HCT116 (cell line): ENCODE measurements at regions not wholly inside any gene's neighbourhood (a gene's known extent, or its start where the extent isn't known, plus 50 kb on each side); places are given as distances from the start of the nearest gene placed in this dataset.
A peak's percentile ranks its signal among the peaks of the same experiment; 100 is the strongest.

ENCODE experiments used
- ATAC-seq: fragments of 200-7000 bp; cut with Tn5 transposase; 2 replicates; pipeline ENCODE4 v1.9.1; 2020; ENCODE audit warnings: mild to moderate bottlenecking, moderate library complexity
- BruUV-seq: library from RNA; stranded (reverse); fragments of 400-500 nt; replicated peaks from 2 replicates; lab custom pipeline; 2021; lab: Mats Ljungman, UMichigan
- CTCF ChIA-PET: fragments of 300-600 bp; sonication (Branson Sonifier 250); formaldehyde crosslinking; loops from one replicate; lab custom pipeline; 2021; ENCODE audit warnings: antibody characterized with exemption; lab: Charles Lee
- POLR2A ChIA-PET: fragments of 300-600, 350-600 bp; sonication (Branson Sonifier 250); formaldehyde crosslinking; loops from one replicate; lab custom pipeline; 2021; ENCODE audit warnings: antibody characterized with exemption; lab: Charles Lee
- RAD21 ChIA-PET, 2 experiments: fragments of 300-600 bp; sonication (Branson Sonifier 250); formaldehyde crosslinking; loops; one replicate each; lab custom pipeline; 2023; ENCODE audit warnings: low total read pairs in 2 of 2; ENCODE audit not compliant: uncharacterized antibody in 2 of 2, unreplicated experiment in 2 of 2, low non-redundant PET in 1 of 2; lab: Charles Lee
- DNase-seq: peaks from one replicate; pipeline ENCODE4 v3.0.0-alpha.2; 2010; ENCODE audit warnings: low read depth, low spot score
- H2AFZ ChIP-seq: fragments of 200-600 bp; shearing (Covaris generic), sonication (generic); 2 replicates; pipeline ENCODE4 v1.6.1; 2017; ENCODE audit warnings: low read depth, mixed run types, mixed read lengths, antibody characterized with exemption, low read length; ENCODE audit not compliant: poor library complexity, severe bottlenecking
- H3K27ac ChIP-seq: 2 replicates; pipeline ENCODE4 v1.5.1; 2012; ENCODE audit warnings: low read depth, low read length
- H3K27me3 ChIP-seq: fragments of 200-600 bp; sonication (generic); 2 replicates; pipeline ENCODE4 v1.6.1; 2016; ENCODE audit warnings: mixed run types, low read length, mixed read lengths; ENCODE audit not compliant: insufficient read depth
- H3K36me3 ChIP-seq, 2 experiments: fragments of 200-500 bp in 1 of 2; fragments of 200-600 bp in 1 of 2; sonication (Bioruptor generic) in 1 of 2; sonication (generic) in 1 of 2; 2 replicates each; pipeline versions ENCODE4 v1.5.1 to v1.6.1; 2014 to 2016; ENCODE audit warnings: low read length in 2 of 2, inconsistent platforms in 1 of 2, mixed read lengths in 1 of 2, mixed run types in 1 of 2; ENCODE audit not compliant: insufficient read depth in 2 of 2, control insufficient read depth in 1 of 2
- H3K4me1 ChIP-seq, 2 experiments: fragments of 200-600 bp in 1 of 2; sonication (generic) in 1 of 2; 2 replicates each; pipeline versions ENCODE4 v1.5.1 to v1.6.1; 2012 to 2017; ENCODE audit warnings: low read length in 2 of 2, inconsistent platforms in 1 of 2, mild to moderate bottlenecking in 1 of 2, mixed read lengths in 1 of 2, mixed run types in 1 of 2, moderate library complexity in 1 of 2; ENCODE audit not compliant: insufficient read depth in 2 of 2, control insufficient read depth in 1 of 2
- H3K4me2 ChIP-seq: fragments of 200-600 bp; sonication (generic); 2 replicates; pipeline ENCODE4 v1.6.1; 2017; ENCODE audit warnings: mixed run types, low read length, mixed read lengths
- H3K4me3 ChIP-seq, 2 experiments: fragments of 200-600 bp in 1 of 2; sonication (generic) in 1 of 2; replicated peaks in 1 of 2; 2 replicates each; pipeline ENCODE4 v1.5.1; 2011 to 2016; ENCODE audit warnings: low read length in 2 of 2, control low read depth in 1 of 2, low read depth in 1 of 2, mild to moderate bottlenecking in 1 of 2, mixed read lengths in 1 of 2, mixed run types in 1 of 2
- H3K79me2 ChIP-seq: fragments of 200-600 bp; sonication (generic); 2 replicates; pipeline ENCODE4 v1.6.1; 2017; ENCODE audit warnings: mild to moderate bottlenecking, mixed run types, low read length, moderate library complexity, mixed read lengths; ENCODE audit not compliant: insufficient read depth
- H3K9ac ChIP-seq: fragments of 200-600 bp; sonication (generic); 2 replicates; pipeline ENCODE4 v1.6.1; 2016; ENCODE audit warnings: low read length, mixed read lengths
- H3K9me2 ChIP-seq: fragments of 200-600 bp; sonication (generic), shearing (Covaris generic); 2 replicates; pipeline ENCODE4 v1.6.1; 2017; ENCODE audit warnings: mixed run types, mild to moderate bottlenecking, moderate library complexity; ENCODE audit not compliant: insufficient read depth
- H3K9me3 ChIP-seq, 2 experiments: fragments of 200-500 bp in 1 of 2; fragments of 200-600 bp in 1 of 2; sonication (Bioruptor generic) in 1 of 2; sonication (generic) in 1 of 2; 2 replicates each; pipeline ENCODE4 v1.6.1; 2014 to 2017; ENCODE audit warnings: low read length in 2 of 2, mixed read lengths in 2 of 2, inconsistent platforms in 1 of 2, low read depth in 1 of 2, mild to moderate bottlenecking in 1 of 2, mixed run types in 1 of 2, moderate library complexity in 1 of 2; ENCODE audit not compliant: control insufficient read depth in 1 of 2, insufficient read depth in 1 of 2
- H4K20me1 ChIP-seq: fragments of 200-600 bp; sonication (generic), shearing (Covaris generic); 2 replicates; pipeline ENCODE4 v1.6.1; 2017; ENCODE audit warnings: mixed run types, mild to moderate bottlenecking, moderate library complexity; ENCODE audit not compliant: insufficient read depth
- CBX3 ChIP-seq: IDR thresholded peaks from 2 replicates; pipeline ENCODE4 v1.6.1; 2012; ENCODE audit warnings: low read depth
- CEBPB ChIP-seq: IDR thresholded peaks from 2 replicates; pipeline ENCODE4 v1.6.1; 2012; ENCODE audit warnings: low read depth
- EGR1 ChIP-seq: IDR thresholded peaks from 2 replicates; pipeline ENCODE4 v1.6.1; 2012; ENCODE audit warnings: low read depth
- ELF1 ChIP-seq: IDR thresholded peaks from 2 replicates; pipeline ENCODE4 v1.6.1; 2012; ENCODE audit warnings: low read depth, borderline replicate concordance
- EZH2 ChIP-seq: fragments of 200-600 bp; sonication (generic); IDR thresholded peaks from 2 replicates; pipeline ENCODE4 v1.6.1; 2017; ENCODE audit warnings: antibody characterized with exemption, mixed run types
- EZH2phosphoT487 ChIP-seq: fragments of 200-600 bp; IDR thresholded peaks from 2 replicates; pipeline ENCODE4 v1.6.1; 2018; ENCODE audit warnings: antibody characterized with exemption, borderline replicate concordance
- FOSL1 ChIP-seq: IDR thresholded peaks from 2 replicates; pipeline ENCODE4 v1.6.1; 2012; ENCODE audit warnings: low read depth
- JUND ChIP-seq: IDR thresholded peaks from 2 replicates; pipeline ENCODE4 v1.6.1; 2012
- RAD21 ChIP-seq: IDR thresholded peaks from 2 replicates; pipeline ENCODE4 v1.6.1; 2012; ENCODE audit warnings: low read depth, mild to moderate bottlenecking
- SIN3A ChIP-seq: IDR thresholded peaks from 2 replicates; pipeline ENCODE4 v1.6.1; 2012; ENCODE audit warnings: low read depth
- SP1 ChIP-seq: IDR thresholded peaks from 2 replicates; pipeline ENCODE4 v1.6.1; 2012; ENCODE audit warnings: low read depth
- SRF ChIP-seq: IDR thresholded peaks from 2 replicates; pipeline ENCODE4 v1.6.1; 2012; ENCODE audit warnings: low read depth
- TCF7L2 ChIP-seq: IDR thresholded peaks from 2 replicates; pipeline ENCODE4 v1.7.0; 2011; ENCODE audit warnings: borderline replicate concordance, inconsistent platforms; ENCODE audit not compliant: insufficient read depth, insufficient read length; ENCODE audit errors: extremely low read depth
- ZFX ChIP-seq: fragments of 450-650 bp; IDR thresholded peaks from 2 replicates; pipeline ENCODE4 v1.6.1; 2017
- ZNF274 ChIP-seq: fragments of 200-500 bp; sonication (Bioruptor generic); IDR thresholded peaks from 2 replicates; pipeline ENCODE4 v1.6.1; 2014; ENCODE audit warnings: mild to moderate bottlenecking, low read depth, low read length, inconsistent platforms
- intact Hi-C: fragments of 100-400 bp; cut with micrococcal nuclease; formaldehyde crosslinking; loops from 2 replicates; pipeline ENCODE4 v1.10.0; 2022
- TF ChIP-seq, protein P1 (sequence below): IDR thresholded peaks from 2 replicates; pipeline ENCODE4 v1.6.1; 2012; ENCODE audit warnings: low read depth
- TF ChIP-seq, protein P2 (sequence below): IDR thresholded peaks from 2 replicates; pipeline ENCODE4 v1.6.1; 2012
- TF ChIP-seq, protein P3 (sequence below): IDR thresholded peaks from 2 replicates; pipeline ENCODE4 v1.6.1; 2011; ENCODE audit warnings: mild to moderate bottlenecking, low read length, moderate library complexity; ENCODE audit not compliant: insufficient replicate concordance; ENCODE audit errors: extremely low read depth

DNA sequence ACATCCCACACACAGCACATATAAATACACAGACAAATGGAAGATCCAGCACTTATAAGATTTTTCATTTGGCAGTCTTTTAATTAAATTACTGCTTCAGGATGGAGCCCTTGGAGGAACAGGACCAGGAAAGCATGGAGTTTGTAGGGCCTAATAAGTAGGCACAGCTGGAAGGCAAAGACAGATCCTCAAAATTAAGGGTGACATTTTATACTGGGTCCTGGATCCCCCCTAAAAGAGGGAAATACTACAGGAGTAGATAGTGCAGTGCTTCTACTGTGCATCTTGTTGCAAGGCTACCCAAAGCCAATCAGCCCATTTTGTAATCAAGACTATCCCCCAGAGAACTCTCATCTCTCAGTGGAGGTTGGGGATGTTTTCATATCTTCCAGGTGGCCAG, 1860.7 kb upstream of the PCDH10 start:
- Histone ChIP-seq H2AFZ (no peak overlapping the region), H3K9ac (no peak overlapping the region), H3K79me2 (no peaks in the 10 kb centered on the region), H4K20me1 (no peaks in the 10 kb centered on the region), H3K27ac (no peak overlapping the region), H3K9me2 (no peaks in the 10 kb centered on the region), H3K4me1 (no peaks in the 10 kb centered on the region), H3K27me3 (no peaks in the 10 kb centered on the region), H3K9me3 (peaks cover 3 to 6% of the 10 kb centered on the region in 2 experiments; a peak in 3 of 4 replicates), H3K4me3 (no peak overlapping the region), H3K36me3 (no peaks in the 10 kb centered on the region), H3K4me2 (no peak overlapping the region)
- no TSS peak for BruUV-seq
- RAD21 ChIA-PET: no interaction called here
- DNase-seq (no peak), ATAC-seq (no peak)
- TF ChIP-seq JUND (no peak), EGR1 (no peak), ELF1 (no peak), SRF (no peak), CBX3 (peak; percentile 55), EZH2phosphoT487 (no peak), SIN3A (no peak), ZFX (no peak)
- intact Hi-C loops: no loop called here
- POLR2A ChIA-PET: no interaction called here
- CTCF ChIA-PET: no interaction called here

GRCh38 chr4:131296192-131296591, 1852.9 kb upstream of the PCDH10 start:
- CTCF ChIA-PET: no interaction called here
- BruUV-seq: no TSS peak
- TF ChIP-seq, protein P1, sequence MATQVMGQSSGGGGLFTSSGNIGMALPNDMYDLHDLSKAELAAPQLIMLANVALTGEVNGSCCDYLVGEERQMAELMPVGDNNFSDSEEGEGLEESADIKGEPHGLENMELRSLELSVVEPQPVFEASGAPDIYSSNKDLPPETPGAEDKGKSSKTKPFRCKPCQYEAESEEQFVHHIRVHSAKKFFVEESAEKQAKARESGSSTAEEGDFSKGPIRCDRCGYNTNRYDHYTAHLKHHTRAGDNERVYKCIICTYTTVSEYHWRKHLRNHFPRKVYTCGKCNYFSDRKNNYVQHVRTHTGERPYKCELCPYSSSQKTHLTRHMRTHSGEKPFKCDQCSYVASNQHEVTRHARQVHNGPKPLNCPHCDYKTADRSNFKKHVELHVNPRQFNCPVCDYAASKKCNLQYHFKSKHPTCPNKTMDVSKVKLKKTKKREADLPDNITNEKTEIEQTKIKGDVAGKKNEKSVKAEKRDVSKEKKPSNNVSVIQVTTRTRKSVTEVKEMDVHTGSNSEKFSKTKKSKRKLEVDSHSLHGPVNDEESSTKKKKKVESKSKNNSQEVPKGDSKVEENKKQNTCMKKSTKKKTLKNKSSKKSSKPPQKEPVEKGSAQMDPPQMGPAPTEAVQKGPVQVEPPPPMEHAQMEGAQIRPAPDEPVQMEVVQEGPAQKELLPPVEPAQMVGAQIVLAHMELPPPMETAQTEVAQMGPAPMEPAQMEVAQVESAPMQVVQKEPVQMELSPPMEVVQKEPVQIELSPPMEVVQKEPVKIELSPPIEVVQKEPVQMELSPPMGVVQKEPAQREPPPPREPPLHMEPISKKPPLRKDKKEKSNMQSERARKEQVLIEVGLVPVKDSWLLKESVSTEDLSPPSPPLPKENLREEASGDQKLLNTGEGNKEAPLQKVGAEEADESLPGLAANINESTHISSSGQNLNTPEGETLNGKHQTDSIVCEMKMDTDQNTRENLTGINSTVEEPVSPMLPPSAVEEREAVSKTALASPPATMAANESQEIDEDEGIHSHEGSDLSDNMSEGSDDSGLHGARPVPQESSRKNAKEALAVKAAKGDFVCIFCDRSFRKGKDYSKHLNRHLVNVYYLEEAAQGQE: no peak
- TF ChIP-seq, protein P2, sequence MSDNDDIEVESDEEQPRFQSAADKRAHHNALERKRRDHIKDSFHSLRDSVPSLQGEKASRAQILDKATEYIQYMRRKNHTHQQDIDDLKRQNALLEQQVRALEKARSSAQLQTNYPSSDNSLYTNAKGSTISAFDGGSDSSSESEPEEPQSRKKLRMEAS: no peak
- no peak for TF ChIP-seq EGR1
- TF ChIP-seq EZH2: no peak
- TF ChIP-seq FOSL1: no peak
- TF ChIP-seq, protein P3, sequence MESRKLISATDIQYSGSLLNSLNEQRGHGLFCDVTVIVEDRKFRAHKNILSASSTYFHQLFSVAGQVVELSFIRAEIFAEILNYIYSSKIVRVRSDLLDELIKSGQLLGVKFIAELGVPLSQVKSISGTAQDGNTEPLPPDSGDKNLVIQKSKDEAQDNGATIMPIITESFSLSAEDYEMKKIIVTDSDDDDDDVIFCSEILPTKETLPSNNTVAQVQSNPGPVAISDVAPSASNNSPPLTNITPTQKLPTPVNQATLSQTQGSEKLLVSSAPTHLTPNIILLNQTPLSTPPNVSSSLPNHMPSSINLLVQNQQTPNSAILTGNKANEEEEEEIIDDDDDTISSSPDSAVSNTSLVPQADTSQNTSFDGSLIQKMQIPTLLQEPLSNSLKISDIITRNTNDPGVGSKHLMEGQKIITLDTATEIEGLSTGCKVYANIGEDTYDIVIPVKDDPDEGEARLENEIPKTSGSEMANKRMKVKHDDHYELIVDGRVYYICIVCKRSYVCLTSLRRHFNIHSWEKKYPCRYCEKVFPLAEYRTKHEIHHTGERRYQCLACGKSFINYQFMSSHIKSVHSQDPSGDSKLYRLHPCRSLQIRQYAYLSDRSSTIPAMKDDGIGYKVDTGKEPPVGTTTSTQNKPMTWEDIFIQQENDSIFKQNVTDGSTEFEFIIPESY: no peak
- no peak for TF ChIP-seq ZFX
- TF ChIP-seq ZNF274: no peak
- no peak for TF ChIP-seq CBX3
- TF ChIP-seq SIN3A: no peak
- TF ChIP-seq RAD21: no peak
- TF ChIP-seq JUND: no peak
- TF ChIP-seq SP1: no peak
- TF ChIP-seq CEBPB: no peak
- no peak for TF ChIP-seq ELF1
- TF ChIP-seq TCF7L2: no peak

More at GRCh38 chr4:131296192-131296591, 1852.9 kb upstream of the PCDH10 start:
- Histone ChIP-seq H3K4me1 (no peaks in the 10 kb centered on the region), H3K4me2 (no peak overlapping the region), H2AFZ (no peak overlapping the region), H3K9ac (no peak overlapping the region), H3K27me3 (no peaks in the 10 kb centered on the region), H3K27ac (no peak overlapping the region), H3K79me2 (no peaks in the 10 kb centered on the region), H4K20me1 (no peaks in the 10 kb centered on the region), H3K9me2 (no peaks in the 10 kb centered on the region), H3K36me3 (no peaks in the 10 kb centered on the region), H3K9me3 (no peaks in the 10 kb centered on the region), H3K4me3 (no peak overlapping the region)
- ChIA-PET RAD21 (no interaction called here), POLR2A (no interaction called here)
- intact Hi-C loops: no loop called here
- ATAC-seq: no peak
- DNase-seq: no peak
